GM12891 (cell line): ENCODE measurements at regions not wholly inside any gene's neighbourhood (a gene's known extent, or its start where the extent isn't known, plus 50 kb on each side); places are given as distances from the start of the nearest gene placed in this dataset.

Experiments
- PAX5 ChIP-seq: IDR thresholded peaks from 2 replicates; pipeline ENCODE4 v1.6.1; 2011; ENCODE audit warnings: low read length, moderate library complexity, mild to moderate bottlenecking; ENCODE audit not compliant: insufficient read depth, severe bottlenecking
- POLR2A ChIP-seq: IDR thresholded peaks from 2 replicates; pipeline ENCODE4 v1.6.1; 2011; ENCODE audit warnings: low read depth, low read length, control low read depth
- SPI1 ChIP-seq: IDR thresholded peaks from 2 replicates; pipeline ENCODE4 v1.6.1; 2011; ENCODE audit warnings: low read depth, low read length, control low read depth
- TAF1 ChIP-seq: IDR thresholded peaks from 2 replicates; pipeline ENCODE4 v1.6.1; 2011; ENCODE audit warnings: low read depth, low read length, control low read depth

- TF ChIP-seq POLR2A (no peak), PAX5 (no peak), TAF1 (no peak), SPI1 (no peak)
These were observed 92.5 kb upstream of the LRP1B start for GRCh38 chr2:142223309-142223708.
